LNCaP clone FGC (cell line): ENCODE measurements at regions not wholly inside any gene's neighbourhood (a gene's known extent, or its start where the extent isn't known, plus 50 kb on each side); places are given as distances from the start of the nearest gene placed in this dataset.

ENCODE experiments used
- DNase-seq: peaks from one replicate; pipeline ENCODE4 v3.0.0-alpha.2; 2011; ENCODE audit warnings: low read depth
- H3K4me3 ChIP-seq: 2 replicates; pipeline ENCODE4 v1.5.1; 2011; ENCODE audit warnings: mild to moderate bottlenecking, low read depth, low read length, control low read depth
- CTCF ChIP-seq: IDR thresholded peaks from 2 replicates; pipeline ENCODE4 v1.5.1; 2012; ENCODE audit warnings: mild to moderate bottlenecking; ENCODE audit not compliant: control insufficient read depth, insufficient read depth; ENCODE audit errors: extremely low read depth

GRCh38 chr4:19095491-19096046 lies 1074.0 kb upstream of the LCORL start:
- DNase-seq, result no peak
- no peak for TF ChIP-seq CTCF
- H3K4me3 ChIP-seq, result no peak overlapping the region

- H3K4me3 ChIP-seq, result no peak overlapping the region
- no peak for TF ChIP-seq CTCF
- DNase-seq, result no peak
Observed at GRCh38 chr4:19093951-19094350, 1072.4 kb upstream of the LCORL start.

- H3K4me3 ChIP-seq, result no peak overlapping the region
- no peak for DNase-seq
- TF ChIP-seq CTCF, result no peak
Observed at GRCh38 chr4:19092797-19093196, 1071.2 kb upstream of the LCORL start.

GRCh38 chr4:19074036-19074435 lies 1052.5 kb upstream of the LCORL start:
- TF ChIP-seq CTCF, result no peak
- no peak for DNase-seq
- no peak overlapping the region for H3K4me3 ChIP-seq

GRCh38 chr4:19063662-19064061 lies 1042.1 kb upstream of the LCORL start:
- no peak overlapping the region for H3K4me3 ChIP-seq
- TF ChIP-seq CTCF, result no peak
- DNase-seq, result no peak

GRCh38 chr4:19054916-19055315 lies 1033.4 kb upstream of the LCORL start:
- DNase-seq, result no peak
- TF ChIP-seq CTCF, result no peak
- H3K4me3 ChIP-seq, result no peak overlapping the region

- H3K4me3 ChIP-seq, result no peak overlapping the region
- DNase-seq, result no peak
- no peak for TF ChIP-seq CTCF
Observed at GRCh38 chr4:19051831-19052230, 1030.3 kb upstream of the LCORL start.
